ENCODE measurements at regions not wholly inside any gene's neighbourhood (a gene's known extent, or its start where the extent isn't known, plus 50 kb on each side); places are given as distances from the start of the nearest gene placed in this dataset.

- DNase-seq (ENCODE audit: low spot score): no peak
- Mint-ChIP-seq H3K4me3 (ENCODE audit: low read depth) (no peak overlapping the region), H3K27me3 (ENCODE audit: low read depth) (no peaks in the 10 kb centered on the region), H3K36me3 (ENCODE audit: low read depth) (no peaks in the 10 kb centered on the region), H3K27ac (no peak overlapping the region), H3K9me3 (no peaks in the 10 kb centered on the region), H3K4me1 (ENCODE audit: low read depth) (peaks cover 52% of the 10 kb centered on the region)
- intact Hi-C loops (cut with micrococcal nuclease): no loop called here
Measured at GRCh38 chr14:24688030-24688658, 54.2 kb upstream of the GZMB start.
